ENCODE measurements at regions not wholly inside any gene's neighbourhood (a gene's known extent, or its start where the extent isn't known, plus 50 kb on each side); places are given as distances from the start of the nearest gene placed in this dataset.

DNA sequence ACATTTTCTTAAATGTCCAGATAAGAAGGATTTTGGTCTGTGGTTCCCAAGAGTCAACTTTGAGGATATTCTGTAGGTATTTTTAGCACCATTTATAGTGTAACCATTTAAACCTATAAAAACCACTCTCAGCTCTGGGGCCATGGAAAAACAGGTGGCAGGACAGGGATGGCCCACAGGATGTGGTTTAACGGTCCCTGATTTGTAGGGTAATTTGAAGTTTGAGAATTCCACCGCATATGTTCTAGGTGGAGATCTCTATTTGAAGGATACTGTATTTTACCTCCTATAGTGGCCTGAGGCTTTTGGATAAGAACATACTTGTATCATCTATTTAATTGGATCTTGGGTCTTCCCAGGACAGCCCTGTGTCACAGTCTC, 62.4 kb upstream of the IGLL5 start:
- DNase-seq, result no peak

DNA sequence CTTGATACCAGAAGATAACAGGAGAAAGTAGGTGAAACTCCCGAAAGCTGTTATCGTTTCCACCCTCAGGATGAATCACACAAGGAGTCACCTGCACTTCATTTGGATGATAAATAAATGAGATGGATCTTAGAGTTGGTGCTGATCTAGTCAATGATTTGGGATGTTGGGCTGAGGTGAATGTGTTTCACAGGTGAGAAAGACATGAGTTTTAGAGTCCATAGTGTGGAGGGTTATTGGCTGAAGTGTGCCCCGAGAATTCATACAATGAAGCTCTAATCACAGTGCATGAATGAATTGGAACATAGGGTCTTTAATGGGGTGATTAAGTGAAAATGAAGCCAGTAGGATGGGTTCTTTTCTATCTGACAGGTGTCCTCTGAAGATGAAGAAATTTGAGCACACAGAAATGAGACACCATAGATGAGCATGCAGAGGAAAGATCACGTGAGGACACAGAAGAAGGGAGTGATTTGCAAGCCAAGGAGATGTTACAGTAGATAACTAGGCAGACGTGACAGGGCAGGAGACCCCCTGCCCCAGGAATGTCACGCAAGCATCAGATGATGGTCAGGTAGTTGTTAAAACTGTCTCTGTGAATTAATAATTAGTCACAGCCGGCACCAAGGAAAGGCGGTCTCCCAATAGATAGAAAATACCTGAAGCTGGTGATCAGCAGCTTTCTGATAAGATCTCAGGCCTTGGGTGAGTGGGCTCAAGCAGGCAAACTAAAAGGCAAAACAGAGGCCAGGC, 60.3 kb upstream of the IGLL5 start:
- no peak for DNase-seq

DNA sequence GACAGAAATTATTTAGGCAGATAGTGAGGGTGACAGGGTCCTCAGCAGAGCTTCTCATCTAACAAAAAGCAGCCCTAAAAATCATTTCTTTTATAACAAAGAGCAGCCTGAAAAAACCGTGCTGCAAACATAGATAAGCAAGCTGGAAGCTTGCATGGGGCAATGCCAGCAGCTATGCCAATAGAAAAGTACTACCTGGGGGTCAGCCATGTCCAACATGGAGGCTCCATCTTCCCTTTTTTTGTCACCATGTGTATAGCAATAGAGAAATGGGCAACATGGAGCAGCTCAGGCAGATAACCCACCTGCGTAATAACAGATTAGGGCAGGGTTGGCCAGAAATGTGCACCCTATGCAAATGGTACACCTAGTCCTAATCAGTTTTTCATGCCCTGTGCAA, 57.4 kb upstream of the IGLL5 start:
- DNase-seq, result no peak

DNA sequence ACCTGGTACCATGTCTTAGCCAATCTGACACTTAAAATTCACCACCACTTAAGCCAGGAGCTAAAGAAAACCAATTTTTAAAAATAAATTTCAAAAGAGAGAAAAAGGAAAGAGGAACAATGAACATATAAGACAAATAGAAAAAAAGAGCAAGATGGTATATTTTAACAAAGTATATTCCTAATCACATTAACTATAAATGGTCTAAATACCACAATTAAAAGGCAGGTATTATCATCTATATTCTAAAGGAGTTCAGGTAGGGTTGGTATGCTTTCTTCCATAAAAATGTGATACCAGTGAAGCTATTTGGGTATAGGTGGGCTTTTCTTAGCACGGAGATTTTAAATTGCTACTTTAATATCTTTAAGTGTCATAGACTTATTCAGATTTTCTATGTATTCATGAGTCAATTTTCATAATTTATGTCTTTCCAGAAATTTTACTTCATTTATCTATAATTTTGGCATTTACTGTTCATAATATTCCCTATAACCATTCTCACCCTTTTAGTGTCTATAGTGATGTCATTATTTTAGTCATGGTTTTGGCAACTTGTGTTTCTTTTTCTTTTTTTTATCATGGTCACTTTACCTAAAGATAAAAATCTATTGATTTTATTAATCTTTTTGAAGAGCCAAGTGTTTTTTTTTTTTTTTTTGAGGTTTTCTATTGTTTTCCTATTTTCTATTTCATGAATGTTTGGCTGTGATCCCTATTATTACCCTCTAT, 56.5 kb upstream of the IGLL5 start:
- no peak for DNase-seq

DNA sequence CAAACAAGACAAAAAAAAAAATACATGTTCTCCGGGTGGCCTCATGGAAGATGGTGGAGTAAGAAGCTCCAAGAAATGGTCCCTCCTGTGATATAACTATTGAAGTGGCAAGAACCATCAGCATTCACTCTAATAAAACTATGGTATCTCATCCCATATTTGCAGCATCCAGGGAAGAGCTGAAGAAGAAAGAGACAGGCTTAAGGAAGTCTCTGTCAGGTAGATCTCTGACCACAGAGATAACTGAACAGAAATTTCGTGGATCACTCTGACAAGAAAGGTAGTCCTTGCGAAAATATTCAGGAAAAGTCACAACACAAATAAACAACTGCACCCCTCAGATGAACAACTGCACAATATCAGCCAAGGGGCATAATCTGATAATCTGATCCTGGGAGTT, 54.6 kb upstream of the IGLL5 start:
- no peak for DNase-seq

DNA sequence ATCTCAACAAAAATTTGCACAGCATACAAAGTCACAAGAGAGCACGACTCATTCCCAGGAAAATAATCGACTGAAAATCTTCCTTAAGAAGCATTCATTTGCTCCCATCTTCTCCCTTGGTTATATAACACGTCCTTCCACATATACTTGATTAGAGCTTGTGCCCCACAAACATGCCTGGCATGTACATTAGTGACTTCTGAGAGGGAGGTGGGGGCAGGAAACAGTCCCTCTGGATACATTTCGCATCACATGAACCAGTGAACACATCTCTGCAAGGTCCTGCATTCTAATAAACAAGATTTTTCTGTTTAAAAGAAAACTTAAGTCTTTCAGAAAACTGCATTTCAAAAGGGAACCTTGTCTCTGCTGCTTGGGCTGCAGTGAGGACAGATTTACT, 54.1 kb upstream of the IGLL5 start:
- no peak for DNase-seq

DNA sequence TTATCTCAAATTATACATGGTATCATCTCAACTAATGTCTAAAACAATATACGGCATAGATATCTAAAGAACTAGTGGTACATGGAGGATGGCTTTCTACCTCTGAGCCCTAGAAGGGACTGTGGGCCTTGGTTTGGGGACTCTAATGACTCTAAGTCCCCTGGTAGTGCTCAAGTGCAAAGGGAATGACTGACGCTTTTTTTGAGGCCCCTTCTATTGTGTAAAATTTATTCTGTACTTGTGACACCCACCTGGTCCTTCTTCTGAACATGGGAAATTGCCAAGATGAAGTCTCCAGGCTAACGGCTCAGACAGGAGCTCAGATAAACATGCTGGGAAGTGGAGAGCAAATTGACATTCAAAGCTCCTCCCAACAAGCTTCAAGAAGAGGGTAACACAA, 53.4 kb upstream of the IGLL5 start:
- DNase-seq, result no peak

DNA sequence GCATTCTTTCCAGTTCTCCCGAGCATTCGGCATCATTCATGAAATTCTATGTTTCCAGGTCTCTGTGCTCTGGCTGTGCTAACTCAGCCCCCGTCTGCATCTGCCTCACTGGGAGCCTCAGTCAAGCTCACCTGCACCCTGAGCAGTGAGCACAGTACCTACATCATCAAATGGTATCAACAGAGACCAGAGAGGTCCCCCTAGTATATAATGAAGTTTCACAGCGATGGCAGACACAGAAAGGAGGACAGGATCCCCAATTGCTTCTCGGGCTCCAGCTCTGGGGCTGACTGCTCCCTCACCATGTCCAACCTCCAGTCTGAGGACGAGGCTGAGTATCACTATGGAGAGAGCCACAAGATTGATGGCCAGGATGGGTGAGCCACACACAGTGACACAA, 52.8 kb upstream of the IGLL5 start:
- no peak for DNase-seq

DNA sequence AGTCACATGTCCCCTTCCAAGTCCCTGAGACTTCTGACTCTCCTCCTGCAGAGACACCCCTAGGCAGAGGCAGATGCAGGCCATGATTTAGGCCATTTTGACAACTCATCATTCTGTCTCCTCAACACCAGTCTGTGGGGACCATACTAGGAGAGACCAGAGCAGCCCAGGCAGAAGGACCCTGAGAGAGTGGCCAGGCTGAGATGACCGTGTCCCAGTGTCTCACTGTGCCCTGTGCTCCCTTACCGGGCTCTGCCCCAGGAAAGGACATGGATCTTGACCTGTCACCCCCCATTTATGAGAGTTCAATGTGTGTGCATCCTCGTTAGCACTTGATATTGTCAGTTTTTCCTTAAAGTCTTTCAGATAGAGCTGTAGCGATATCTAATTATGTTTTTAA, 52.4 kb upstream of the IGLL5 start:
- DNase-seq, result no peak

DNA sequence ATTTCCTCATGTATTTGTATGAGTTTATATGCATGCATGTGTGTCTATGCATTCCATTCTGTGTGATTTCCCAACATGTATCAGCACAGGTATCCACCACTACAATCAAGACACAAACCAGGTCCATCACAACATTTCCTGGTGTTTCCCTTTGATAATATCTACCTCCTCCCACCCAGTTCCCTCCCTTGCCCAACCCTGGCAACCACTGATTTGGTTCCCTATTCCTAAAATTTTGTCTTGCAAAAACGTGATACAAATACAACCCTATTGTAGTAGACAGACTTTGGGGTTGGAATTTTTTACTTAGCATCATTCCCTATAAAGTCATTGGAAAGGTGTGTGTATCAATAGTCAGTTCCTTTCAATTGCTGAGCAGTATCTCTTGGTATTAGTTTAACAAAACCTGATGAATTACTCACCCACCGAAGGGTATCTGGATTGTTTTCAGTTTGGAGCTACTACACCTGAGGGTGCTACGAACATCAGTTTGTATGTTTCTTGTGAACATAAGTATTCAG, 51.8 kb upstream of the IGLL5 start:
- peak; percentile 45 to 49 (median 47) for DNase-seq

DNA sequence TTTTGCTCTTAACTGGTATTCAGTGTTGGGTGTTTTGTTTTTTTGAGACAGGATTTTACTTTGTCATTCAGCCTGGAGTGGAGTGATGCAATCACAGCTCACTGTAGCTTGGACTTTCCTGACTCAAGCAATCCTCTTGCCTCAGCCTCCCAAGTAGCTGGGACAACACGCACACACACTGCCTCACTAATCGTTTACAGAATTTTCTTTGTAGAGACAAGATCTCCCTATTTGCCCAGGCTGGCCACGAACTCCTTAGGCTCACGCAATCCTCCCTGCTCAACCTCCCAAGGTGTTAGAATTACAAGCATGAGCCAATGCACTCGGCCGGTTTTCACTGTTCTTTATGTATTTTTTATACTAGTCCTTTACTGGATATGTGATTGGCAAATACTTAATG, 51.0 kb upstream of the IGLL5 start:
- peak; percentile 83 to 94 (median 94) for DNase-seq

Data from suppressor macrophage treated with lipopolysaccharide for 1 hour (primary cell).